ENCODE measurements at regions not wholly inside any gene's neighbourhood (a gene's known extent, or its start where the extent isn't known, plus 50 kb on each side); places are given as distances from the start of the nearest gene placed in this dataset.

DNA sequence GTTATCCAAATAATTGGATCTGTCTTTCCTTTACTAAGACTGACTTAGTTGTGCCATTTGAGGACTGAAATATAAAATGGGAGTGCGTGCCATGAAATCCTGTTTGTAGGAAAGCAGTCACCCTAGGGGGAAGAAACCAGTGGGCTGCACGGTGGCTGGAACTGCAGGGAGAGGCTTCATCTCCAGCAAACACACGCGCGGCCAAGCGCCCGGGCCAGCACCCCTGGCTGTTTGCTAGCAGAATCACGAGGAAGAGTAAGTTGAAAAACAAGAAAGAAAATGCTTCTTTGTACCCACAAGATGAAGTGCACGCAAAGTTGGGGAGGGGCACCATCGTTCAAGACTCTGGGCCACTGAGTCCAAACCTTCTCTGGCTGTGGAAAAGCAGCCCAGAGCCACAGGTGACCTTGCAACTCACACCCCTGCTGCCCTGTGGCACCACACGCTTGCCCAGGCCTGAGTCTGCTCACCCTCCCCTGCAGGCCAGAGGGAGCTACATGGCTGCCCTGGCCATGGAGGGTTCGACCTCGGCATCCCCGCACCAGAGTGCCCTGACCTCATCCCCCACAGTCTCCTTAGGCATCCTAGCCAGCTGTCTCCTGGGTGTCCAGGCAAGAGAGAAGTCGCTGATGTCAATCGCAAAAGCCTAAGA, 55.2 kb downstream of the IRX2 start:
- ATAC-seq = peak; percentile 25
- no peak overlapping the region for H3K4me3 Mint-ChIP-seq
- H3K27me3 Mint-ChIP-seq = no peaks in the 10 kb centered on the region
- H3K4me1 Mint-ChIP-seq = no peaks in the 10 kb centered on the region
- H3K36me3 Mint-ChIP-seq = no peaks in the 10 kb centered on the region
- peaks cover 7% of the 10 kb centered on the region for H3K9me3 Mint-ChIP-seq
- H3K27ac Mint-ChIP-seq = no peak overlapping the region

DNA sequence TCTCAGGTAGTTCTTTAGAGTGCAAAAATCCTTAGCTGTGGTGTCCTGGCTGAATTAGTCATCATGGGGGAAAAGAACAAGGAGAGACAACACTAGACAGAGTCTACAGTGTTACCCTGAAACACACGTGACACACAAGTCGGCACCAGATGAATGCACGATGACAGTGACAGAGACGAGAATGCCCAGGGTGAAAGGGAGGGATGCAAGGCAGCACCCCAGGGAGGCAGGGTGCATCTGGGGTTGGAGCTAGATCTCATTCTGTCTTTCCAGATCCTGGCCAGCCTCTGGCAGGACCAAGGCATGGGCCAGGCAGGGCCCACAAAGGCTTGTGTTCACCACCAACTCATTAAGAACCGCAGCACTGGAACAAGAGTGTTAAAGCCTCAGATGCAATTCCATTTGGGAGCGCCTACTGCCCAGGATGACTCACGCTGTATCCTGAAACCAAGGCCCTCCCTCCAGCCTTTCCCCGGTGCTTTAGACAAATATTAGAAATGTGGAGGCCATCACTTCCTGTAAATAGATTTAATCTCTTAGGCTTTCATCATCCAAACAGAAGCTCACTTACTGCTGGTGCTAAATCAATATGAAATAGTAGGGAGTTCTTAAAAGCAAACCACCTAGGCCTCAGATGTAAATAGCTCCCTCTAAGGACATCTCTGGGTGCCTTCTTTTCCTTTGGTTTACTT, 56.1 kb downstream of the IRX2 start:
- ATAC-seq = no peak
- H3K9me3 Mint-ChIP-seq = peaks cover 7% of the 10 kb centered on the region
- no peak overlapping the region for H3K27ac Mint-ChIP-seq

DNA sequence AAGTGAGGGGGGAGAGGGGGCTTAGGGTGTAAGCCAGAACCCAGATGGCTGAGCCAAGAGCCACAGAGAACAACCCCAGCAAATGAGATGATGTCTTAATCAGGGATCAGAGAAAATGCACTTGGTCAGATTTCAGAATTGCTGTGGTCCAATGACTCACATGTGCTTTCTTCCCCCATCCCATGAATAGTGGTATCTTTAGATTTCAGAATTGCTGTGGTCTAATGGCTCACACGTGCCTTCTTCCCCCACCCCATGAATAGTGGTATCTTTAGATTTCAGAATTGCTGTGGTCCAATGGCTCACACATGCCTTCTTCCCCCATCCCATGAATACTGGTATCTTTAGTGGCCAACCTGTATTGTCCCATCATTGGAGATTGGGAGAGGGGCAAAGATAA, 59.9 kb downstream of the IRX2 start:
- Mint-ChIP-seq H3K27me3 (no peaks in the 10 kb centered on the region), H3K4me3 (no peak overlapping the region), H3K36me3 (no peaks in the 10 kb centered on the region), H3K4me1 (no peaks in the 10 kb centered on the region), H3K9me3 (peaks cover 10% of the 10 kb centered on the region), H3K27ac (no peak overlapping the region)
- ATAC-seq = no peak

More for the DNA sequence above, 56.1 kb downstream of the IRX2 start:
- H3K4me1 Mint-ChIP-seq = no peaks in the 10 kb centered on the region
- H3K4me3 Mint-ChIP-seq = no peak overlapping the region
- no peaks in the 10 kb centered on the region for H3K27me3 Mint-ChIP-seq
- no peaks in the 10 kb centered on the region for H3K36me3 Mint-ChIP-seq

DNA sequence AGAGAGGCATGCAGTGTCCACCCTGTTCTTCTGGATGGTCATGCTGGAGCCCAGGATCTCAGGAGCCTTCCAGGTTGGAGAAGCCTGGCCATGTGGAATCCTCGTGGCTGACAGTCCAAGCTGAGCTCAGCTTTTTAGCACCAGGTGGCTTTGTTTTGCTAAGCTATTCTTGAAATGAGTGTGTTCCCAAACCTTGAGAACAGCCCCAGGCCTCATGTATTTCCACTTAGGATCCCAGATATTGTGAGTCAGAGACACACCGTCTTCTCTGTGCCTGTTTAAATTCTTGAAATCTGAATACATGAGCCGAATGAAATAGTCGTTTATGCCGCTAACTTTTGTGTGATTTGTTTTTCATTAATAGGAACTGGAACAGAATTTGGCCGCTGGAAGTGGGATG, 61.2 kb downstream of the IRX2 start:
- Mint-ChIP-seq H3K9me3 (peaks cover 10% of the 10 kb centered on the region), H3K36me3 (no peaks in the 10 kb centered on the region), H3K4me1 (no peaks in the 10 kb centered on the region), H3K27ac (no peak overlapping the region), H3K4me3 (no peak overlapping the region), H3K27me3 (no peaks in the 10 kb centered on the region)
- ATAC-seq = no peak

DNA sequence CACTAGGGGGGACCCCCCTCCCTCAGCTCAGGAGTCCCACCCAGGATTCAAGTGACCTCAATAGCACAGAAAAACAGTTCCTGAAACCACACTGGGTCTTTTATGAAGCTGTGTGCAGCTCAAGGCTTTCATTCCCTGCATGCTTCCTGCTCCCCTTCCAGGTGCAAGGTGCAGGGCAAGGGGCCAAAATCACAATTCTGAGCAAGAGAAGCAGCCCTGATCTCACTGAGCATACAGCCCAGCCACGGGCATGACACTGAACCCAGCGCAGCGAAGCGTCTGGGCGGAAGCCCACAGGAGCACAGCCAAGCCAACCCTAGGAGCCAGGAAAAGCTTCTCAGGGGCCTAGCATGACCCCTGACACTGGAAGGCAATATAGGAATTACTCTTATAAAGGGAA, 62.9 kb downstream of the IRX2 start:
- Mint-ChIP-seq H3K27ac (no peak overlapping the region), H3K27me3 (no peaks in the 10 kb centered on the region), H3K9me3 (peaks cover 3% of the 10 kb centered on the region), H3K4me1 (no peaks in the 10 kb centered on the region), H3K36me3 (no peaks in the 10 kb centered on the region), H3K4me3 (no peak overlapping the region)
- ATAC-seq = no peak

DNA sequence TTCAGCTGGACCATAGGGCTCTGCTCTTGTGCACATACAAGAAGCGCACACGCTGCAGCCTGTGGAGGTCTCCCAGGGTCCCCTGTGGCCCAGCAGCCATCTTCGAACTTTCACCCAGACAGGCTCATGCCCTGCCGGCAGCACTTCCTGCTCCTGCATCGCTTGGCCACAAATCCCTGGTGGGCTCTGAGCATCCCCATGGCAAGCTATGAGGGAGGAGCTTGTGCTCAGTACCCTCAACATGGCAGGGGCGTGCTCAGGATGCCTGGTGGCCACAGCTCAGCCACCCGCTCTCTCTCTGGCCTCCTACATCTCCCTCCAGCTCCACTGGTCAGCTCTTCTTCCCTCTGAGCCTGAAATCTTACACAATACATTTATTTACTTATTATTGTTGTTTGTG, 63.7 kb downstream of the IRX2 start:
- no peak for ATAC-seq
- Mint-ChIP-seq H3K27me3 (no peaks in the 10 kb centered on the region), H3K4me3 (no peak overlapping the region), H3K4me1 (no peaks in the 10 kb centered on the region), H3K27ac (no peak overlapping the region), H3K36me3 (no peaks in the 10 kb centered on the region), H3K9me3 (peaks cover 3% of the 10 kb centered on the region)

DNA sequence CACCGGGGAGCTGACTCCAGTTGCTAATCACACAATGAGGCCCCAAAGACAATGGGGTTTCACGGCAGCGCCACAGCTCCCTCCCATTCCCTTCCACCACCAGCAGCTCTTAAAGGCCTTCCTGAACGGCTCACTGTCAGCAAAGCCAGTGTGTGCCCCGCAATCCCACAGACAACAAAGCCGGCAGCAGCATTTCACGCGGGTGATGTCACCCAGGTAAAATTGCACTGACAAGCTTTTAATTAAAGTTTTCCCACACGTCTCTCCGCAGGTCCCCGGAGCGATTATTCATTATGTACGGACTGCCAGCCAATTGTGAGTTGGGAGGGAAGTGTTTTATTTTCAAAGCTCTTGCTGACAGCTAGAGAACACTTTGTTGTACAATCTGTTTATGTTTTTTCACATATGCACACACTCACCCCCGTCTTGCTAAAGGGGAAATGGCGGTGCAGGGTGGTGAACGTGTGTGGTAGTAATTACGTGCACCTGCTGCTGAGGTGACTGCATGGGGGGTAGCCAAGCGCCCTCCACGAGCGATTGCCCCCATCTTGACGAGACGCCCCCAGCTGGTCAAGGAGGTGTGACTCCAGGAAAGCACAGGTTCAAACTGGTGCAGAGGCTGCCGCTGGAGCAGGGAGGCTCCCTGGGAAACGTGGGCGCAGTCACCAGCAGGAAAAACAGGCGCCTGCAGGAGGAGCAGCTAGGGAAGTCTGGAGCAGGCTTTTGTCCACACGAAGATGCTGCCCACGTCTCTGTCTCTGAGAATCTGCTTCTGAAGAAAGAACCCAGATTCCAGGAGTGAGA, 65.0 kb downstream of the IRX2 start:
- Mint-ChIP-seq H3K4me1 (no peaks in the 10 kb centered on the region), H3K27me3 (no peaks in the 10 kb centered on the region), H3K27ac (no peak overlapping the region), H3K36me3 (no peaks in the 10 kb centered on the region), H3K9me3 (peaks cover 4% of the 10 kb centered on the region), H3K4me3 (no peak overlapping the region)
- ATAC-seq = no peak

DNA sequence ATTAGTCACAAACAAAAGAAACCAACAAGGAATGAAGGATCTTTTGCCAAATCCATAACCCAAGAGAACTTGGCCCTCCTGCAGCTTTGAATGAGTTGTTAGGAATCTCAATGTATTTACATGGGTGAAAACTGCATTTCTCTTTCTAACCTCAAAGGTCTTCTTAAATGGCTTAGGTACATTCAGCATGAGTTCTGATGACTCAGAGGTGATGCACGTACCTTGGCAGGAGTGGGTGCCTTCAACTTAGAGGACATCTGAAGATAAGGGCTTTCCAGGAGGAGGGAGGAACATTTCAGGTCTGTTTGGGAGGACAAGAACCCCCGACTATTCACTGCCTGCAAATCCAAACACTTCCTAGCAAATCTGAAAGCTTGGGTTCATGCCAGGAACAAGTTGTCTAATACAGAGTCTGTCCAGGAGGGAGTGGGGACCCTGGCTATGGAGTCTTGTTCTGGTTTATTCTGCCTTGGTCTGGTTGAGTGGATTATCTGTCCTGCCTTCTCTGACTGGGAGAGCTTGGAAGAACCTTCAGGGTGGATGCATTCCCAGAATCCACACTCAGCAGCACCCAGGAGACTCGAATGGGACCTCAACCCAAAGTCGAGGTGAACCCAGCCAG, 65.7 kb downstream of the IRX2 start:
- Mint-ChIP-seq H3K36me3 (no peaks in the 10 kb centered on the region), H3K27me3 (no peaks in the 10 kb centered on the region), H3K9me3 (peaks cover 7% of the 10 kb centered on the region), H3K4me1 (no peaks in the 10 kb centered on the region), H3K4me3 (no peak overlapping the region), H3K27ac (no peak overlapping the region)
- ATAC-seq = no peak

DNA sequence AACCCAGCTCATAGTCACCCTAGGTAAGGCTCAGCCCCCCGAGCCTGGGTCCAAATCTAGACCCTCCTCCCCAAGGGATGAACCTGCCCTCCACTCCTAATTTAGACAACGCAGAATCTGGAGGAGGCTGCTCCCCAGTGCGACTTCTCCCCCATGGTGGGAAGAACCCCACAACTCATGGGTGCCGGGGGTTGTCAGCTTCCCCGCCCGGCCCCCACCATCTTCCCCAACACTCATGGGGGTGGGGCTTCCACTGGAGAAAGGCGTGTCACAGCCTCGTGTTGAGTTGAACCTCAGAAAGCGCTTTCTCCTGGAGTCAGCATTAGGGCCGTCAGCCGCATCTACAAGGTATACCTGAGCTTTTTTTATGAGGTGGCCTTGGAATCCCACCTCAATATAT, 66.9 kb downstream of the IRX2 start:
- H3K9me3 Mint-ChIP-seq = peaks cover 6% of the 10 kb centered on the region
- H3K27ac Mint-ChIP-seq = no peak overlapping the region

DNA sequence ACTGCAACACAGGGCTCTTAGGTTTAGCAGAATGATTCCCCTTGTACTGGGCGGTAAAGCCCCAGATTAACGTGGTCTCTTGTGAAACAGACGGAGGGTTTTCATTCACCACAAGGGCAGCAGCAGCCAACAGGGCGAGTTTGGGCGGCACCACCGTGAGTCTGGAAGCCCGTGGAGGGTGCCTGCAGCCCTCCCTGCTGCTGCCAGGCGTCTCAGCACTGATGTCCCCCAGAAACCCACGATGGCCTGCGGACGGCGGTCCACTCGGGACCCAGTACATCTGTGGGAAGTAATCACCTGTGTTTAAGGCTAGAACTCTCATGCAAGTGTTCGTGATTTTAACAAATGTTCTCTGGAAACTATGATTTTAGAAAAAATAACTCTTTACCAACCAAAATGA, 67.8 kb downstream of the IRX2 start:
- H3K4me1 Mint-ChIP-seq = no peaks in the 10 kb centered on the region
- ATAC-seq = no peak
- peaks cover 4% of the 10 kb centered on the region for H3K9me3 Mint-ChIP-seq
- H3K4me3 Mint-ChIP-seq = no peak overlapping the region
- no peaks in the 10 kb centered on the region for H3K27me3 Mint-ChIP-seq
- no peaks in the 10 kb centered on the region for H3K36me3 Mint-ChIP-seq
- H3K27ac Mint-ChIP-seq = no peak overlapping the region

More for the DNA sequence above, 66.9 kb downstream of the IRX2 start:
- Mint-ChIP-seq H3K36me3 (no peaks in the 10 kb centered on the region), H3K4me1 (no peaks in the 10 kb centered on the region), H3K4me3 (no peak overlapping the region), H3K27me3 (no peaks in the 10 kb centered on the region)
- ATAC-seq = no peak

DNA sequence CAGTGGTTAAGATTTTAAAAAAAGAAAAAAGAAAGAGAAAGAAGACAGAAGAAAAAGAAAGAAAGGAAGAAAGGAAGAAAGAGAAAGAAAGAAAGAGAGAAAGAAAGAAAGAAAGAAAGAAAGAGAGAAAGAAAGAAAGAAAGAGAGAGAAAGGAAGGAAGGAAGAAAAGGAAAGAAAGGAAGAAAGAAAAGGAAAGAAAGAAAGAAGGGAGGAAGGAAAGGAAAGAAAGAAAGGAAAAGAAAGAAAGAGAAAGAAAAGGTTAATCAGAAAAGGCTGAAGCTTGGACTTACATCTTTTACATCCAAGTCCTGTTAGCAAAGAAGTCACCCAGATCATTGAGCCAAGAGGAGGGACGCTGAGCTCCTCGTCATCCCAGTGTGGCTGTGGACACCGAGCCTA, 70.0 kb downstream of the IRX2 start:
- Mint-ChIP-seq H3K4me3 (no peak overlapping the region), H3K27ac (no peak overlapping the region), H3K36me3 (no peaks in the 10 kb centered on the region), H3K9me3 (peaks cover 5% of the 10 kb centered on the region), H3K4me1 (no peaks in the 10 kb centered on the region), H3K27me3 (no peaks in the 10 kb centered on the region)
- ATAC-seq = no peak

DNA sequence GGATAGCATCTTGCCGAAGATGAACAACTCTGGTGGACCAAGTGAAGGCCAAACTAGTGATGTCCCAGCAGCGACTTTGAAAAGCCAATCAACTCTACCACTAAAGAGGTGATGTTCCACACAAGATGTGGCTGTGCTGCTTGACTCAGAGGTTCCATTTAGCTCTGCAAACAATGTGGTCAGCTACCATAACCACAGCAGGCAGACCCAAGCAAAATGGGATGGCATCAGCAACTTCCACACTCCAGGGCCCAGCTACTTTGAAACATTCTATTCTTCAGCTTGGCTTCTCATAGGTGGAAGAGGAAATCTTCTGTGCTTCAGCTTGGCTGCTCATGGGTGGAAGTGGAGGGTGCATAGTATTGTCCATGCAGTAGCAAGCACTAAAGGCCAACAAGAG, 70.5 kb downstream of the IRX2 start:
- H3K36me3 Mint-ChIP-seq = no peaks in the 10 kb centered on the region
- peaks cover 9% of the 10 kb centered on the region for H3K9me3 Mint-ChIP-seq
- no peak overlapping the region for H3K4me3 Mint-ChIP-seq
- H3K4me1 Mint-ChIP-seq = no peaks in the 10 kb centered on the region
- H3K27ac Mint-ChIP-seq = no peak overlapping the region
- ATAC-seq = no peak
- no peaks in the 10 kb centered on the region for H3K27me3 Mint-ChIP-seq

DNA sequence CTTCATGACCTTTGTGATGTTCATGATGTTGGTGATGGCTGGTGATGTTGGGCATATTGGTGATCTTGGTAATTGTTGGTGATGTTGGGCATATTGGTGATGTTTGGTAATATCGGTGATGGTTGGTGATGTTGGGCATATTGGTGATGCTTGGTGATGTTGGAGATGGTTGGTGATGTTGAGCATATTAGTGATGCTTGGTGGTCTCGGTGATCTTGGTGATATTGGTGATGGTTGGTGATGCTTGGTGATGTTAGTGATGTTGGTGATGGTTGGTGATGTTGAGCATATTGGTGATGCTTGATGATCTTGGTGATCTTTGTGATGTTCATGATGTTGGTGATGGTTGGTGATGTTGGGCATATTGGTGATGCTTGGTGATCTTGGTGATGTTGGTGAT, 73.8 kb downstream of the IRX2 start:
- Mint-ChIP-seq H3K27ac (no peak overlapping the region), H3K9me3 (peaks cover 9% of the 10 kb centered on the region), H3K4me3 (no peak overlapping the region), H3K4me1 (no peaks in the 10 kb centered on the region), H3K27me3 (no peaks in the 10 kb centered on the region), H3K36me3 (no peaks in the 10 kb centered on the region)
- no peak for ATAC-seq

DNA sequence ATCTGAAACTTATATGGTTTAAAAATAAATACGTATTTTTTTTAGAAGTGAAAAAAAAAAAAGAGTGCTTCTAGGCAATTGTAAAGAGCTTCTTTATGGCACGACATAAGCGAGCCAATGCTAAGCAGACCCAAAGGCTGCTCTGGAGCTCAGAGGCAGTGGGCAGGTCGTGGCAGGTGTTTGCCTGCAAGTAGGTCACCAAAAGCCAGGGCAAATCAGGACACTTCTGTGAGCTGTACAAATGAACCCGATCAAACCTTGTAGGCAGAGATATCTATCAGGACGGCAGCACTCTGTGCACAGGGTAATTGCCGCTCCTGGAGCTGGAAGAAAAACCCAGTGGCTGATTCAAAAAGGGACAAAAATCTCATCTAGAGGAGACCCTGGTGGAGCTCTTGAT, 75.9 kb downstream of the IRX2 start:
- H3K4me1 Mint-ChIP-seq = no peaks in the 10 kb centered on the region
- H3K27ac Mint-ChIP-seq = no peak overlapping the region
- ATAC-seq = no peak
- peaks cover 5% of the 10 kb centered on the region for H3K9me3 Mint-ChIP-seq
- no peaks in the 10 kb centered on the region for H3K27me3 Mint-ChIP-seq
- no peak overlapping the region for H3K4me3 Mint-ChIP-seq
- H3K36me3 Mint-ChIP-seq = no peaks in the 10 kb centered on the region

DNA sequence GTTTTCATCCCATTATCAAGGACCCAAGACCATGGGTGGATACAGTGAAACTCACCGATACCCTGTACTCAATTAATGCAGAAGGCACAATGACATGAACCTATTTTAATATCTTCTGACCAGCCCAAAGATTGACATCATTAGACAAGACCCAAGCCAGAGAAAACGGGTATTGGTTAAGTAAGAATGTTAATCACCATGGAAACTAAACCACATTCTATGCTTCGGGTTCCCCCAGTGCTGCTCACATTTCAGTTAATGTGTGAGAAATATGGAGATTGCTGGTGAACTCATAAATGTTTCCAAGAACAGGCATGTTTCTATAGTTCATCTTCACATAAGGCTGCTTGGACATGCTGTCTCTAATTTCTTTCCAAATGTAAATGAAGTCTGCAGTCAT, 77.0 kb downstream of the IRX2 start:
- ATAC-seq = no peak
- no peak overlapping the region for H3K4me3 Mint-ChIP-seq
- H3K27me3 Mint-ChIP-seq = no peaks in the 10 kb centered on the region
- no peaks in the 10 kb centered on the region for H3K4me1 Mint-ChIP-seq
- H3K36me3 Mint-ChIP-seq = no peaks in the 10 kb centered on the region
- H3K9me3 Mint-ChIP-seq = peaks cover 5% of the 10 kb centered on the region
- no peak overlapping the region for H3K27ac Mint-ChIP-seq
